Fibroblast of pulmonary artery (primary cell): ENCODE measurements at regions not wholly inside any gene's neighbourhood (a gene's known extent, or its start where the extent isn't known, plus 50 kb on each side); places are given as distances from the start of the nearest gene placed in this dataset.
"Not testable (repeated sequence)": the region's sequence is repeated elsewhere in the genome, so short reads cannot be mapped to it uniquely, and the experiment has no call there.

ENCODE experiments used
- DNase-seq: peaks from one replicate; pipeline ENCODE4 v3.0.0-alpha.2; 2010; ENCODE audit warnings: low read depth
- H3K4me3 ChIP-seq: replicated peaks from 2 replicates; pipeline ENCODE4 v1.5.1; 2011; ENCODE audit warnings: low read depth, mild to moderate bottlenecking, control low read depth, low read length, moderate library complexity
- TF ChIP-seq, protein P1 (sequence below): IDR thresholded peaks from 2 replicates; pipeline ENCODE4 v1.5.1; 2011; ENCODE audit warnings: mild to moderate bottlenecking, control low read depth, low read length, inconsistent platforms; ENCODE audit errors: missing control alignments

DNA sequence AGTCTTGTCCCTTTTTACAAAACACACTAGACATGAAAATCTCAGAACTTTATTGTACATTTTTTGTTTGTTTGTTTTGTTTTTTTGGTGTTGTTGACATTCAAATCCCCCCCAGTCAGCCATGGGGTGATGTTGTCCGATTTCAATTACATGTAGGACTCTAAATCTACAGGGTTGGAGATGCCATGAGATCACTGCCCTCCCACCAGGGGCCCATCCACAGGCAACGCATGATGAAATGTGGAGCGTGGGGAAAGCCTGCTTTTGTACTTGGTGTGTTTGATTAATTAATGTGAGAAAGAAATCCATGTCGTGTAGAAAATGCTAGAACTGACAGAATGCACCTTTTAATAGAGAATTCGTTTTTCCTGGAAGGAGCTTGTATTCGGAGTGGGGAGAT is 93.2 kb downstream of the ZNF22 start:
- TF ChIP-seq, protein P1, sequence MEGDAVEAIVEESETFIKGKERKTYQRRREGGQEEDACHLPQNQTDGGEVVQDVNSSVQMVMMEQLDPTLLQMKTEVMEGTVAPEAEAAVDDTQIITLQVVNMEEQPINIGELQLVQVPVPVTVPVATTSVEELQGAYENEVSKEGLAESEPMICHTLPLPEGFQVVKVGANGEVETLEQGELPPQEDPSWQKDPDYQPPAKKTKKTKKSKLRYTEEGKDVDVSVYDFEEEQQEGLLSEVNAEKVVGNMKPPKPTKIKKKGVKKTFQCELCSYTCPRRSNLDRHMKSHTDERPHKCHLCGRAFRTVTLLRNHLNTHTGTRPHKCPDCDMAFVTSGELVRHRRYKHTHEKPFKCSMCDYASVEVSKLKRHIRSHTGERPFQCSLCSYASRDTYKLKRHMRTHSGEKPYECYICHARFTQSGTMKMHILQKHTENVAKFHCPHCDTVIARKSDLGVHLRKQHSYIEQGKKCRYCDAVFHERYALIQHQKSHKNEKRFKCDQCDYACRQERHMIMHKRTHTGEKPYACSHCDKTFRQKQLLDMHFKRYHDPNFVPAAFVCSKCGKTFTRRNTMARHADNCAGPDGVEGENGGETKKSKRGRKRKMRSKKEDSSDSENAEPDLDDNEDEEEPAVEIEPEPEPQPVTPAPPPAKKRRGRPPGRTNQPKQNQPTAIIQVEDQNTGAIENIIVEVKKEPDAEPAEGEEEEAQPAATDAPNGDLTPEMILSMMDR = no peak
- H3K4me3 ChIP-seq = no peak overlapping the region

DNA sequence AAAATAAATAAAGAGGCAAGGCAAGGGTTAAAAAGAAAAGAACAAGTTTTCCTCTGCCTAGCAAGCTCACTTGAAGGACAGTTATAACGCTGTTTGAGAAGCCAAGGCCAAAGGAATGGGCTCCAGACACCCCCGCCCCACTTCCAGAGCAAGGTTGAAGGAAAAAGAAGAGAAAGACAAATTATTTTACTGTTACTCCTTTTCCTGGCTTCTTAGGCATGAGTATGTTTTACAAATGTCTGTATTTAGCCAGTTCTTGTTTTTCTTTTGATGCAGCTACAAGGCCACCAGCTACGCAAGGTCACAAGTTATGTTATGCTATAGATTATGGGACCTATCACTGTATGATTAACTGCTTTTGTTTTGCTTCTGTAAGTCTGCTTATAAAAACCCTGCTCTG is 94.6 kb downstream of the ZNF22 start:
- TF ChIP-seq, protein P1 = no peak
- DNase-seq = no peak
- H3K4me3 ChIP-seq = no peak overlapping the region

More for the DNA sequence above, 93.2 kb downstream of the ZNF22 start:
- no peak for DNase-seq

DNA sequence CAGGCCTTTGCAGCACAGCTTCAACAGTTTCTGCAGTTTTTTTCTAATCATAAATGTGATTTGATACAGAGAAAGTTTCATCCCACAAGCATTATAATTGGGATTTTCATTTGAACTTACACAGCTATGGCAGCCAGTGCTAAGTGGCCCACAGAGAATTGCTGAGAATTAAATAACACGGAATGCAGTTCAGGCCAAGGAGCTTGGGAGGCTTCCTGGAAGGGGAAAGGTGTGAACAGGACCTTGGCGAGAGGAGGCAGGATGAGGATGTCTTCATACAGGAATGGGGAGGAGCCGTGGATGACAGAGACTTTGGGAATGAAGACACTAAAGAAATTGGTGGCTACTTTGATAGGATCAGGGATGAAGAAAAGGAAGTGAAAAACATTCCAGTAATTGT is 95.3 kb downstream of the ZNF22 start:
- no peak overlapping the region for H3K4me3 ChIP-seq
- TF ChIP-seq, protein P1 = no peak
- no peak for DNase-seq

DNA sequence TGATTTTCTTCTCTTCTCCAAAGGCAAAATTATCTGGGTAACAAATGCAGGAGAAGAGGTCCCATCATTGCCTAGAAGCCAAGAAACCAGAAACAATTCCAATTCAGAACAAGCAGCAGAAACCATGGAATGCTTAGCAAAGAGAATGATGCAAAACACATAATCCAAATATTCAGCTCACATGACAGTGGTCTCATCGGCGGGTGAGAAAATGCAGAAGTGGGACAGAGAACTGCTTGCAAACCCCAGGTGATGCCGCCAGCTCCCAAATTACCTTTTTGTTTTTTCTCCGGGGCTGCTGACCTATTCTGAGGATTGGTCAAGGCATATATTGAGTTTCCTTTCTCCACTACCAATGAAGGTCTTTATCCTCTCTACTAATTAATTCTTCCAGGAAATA is 99.7 kb downstream of the ZNF22 start:
- TF ChIP-seq, protein P1 = no peak
- no peak overlapping the region for H3K4me3 ChIP-seq
- no peak for DNase-seq

DNA sequence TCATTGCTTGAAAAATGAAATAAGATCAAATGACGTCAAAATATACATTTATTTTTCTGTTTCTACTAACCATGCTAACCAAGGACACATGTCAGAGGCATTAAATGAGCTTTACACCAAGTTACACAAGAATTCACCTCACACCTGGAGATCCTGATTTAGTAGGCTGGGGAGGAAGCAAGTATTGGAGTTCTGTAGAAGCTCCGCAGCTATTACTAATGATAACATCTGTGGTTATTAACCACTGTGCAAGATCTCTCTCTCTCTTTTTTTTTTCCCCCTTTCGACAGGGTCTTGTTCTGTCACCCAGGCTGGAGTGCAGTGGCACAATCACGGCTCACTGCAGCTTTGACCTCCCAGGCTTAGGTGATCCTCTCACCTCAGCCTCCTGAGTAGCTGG is 104.0 kb downstream of the ZNF22 start:
- no peak overlapping the region for H3K4me3 ChIP-seq
- no peak for DNase-seq
- TF ChIP-seq, protein P1 = no peak

DNA sequence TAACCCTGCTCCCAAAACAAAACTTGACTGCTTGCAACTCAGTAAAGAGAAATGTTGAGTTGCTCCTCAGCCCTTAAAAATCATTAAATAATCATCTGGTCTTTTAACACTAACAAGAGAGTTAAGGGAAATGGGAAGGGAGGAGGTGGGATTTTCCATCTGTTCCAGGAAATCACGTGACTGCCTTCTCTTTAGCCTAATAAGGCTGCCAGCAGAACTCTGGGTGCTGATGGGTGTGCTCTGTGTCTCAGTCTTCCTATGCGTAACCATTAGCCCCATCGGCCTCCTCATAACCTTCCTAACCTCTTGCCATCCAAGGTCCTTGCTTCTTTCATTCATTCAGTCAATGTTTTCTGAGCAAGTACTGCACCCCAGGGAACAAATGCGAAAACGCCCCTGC is 104.6 kb downstream of the ZNF22 start:
- peak; percentile 5 for DNase-seq
- H3K4me3 ChIP-seq = not testable (repeated sequence)

DNA sequence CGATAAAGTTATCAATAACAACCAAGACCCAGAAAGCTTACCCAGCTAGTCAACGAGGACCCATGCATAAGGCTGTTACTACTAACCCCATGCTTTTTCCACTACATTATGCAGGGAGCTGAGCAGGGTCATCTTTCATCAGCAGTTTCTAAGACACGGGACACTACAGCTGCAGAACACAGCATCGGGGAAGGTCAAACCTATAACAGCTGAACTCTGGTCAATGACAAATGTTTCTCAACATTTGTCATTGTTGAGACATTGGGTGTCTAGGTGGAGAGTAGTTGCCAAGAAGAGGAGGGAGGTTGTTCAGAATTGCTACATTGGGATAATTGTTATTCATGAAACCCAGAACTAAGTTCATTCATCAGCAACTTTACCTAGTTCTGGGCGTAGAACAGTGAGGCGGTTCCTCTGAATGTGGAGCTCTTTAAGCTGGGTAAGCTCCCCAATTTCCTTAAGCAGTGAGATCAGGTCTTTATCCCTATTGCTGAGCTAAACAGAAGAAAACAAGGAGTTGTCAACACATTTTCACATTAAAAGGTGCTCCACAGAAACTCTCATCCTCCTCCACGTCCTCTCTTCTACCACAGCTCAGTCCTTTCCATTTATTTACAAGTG is 105.6 kb downstream of the ZNF22 start:
- TF ChIP-seq, protein P1 = no peak
- H3K4me3 ChIP-seq = no peak overlapping the region
- DNase-seq = no peak

DNA sequence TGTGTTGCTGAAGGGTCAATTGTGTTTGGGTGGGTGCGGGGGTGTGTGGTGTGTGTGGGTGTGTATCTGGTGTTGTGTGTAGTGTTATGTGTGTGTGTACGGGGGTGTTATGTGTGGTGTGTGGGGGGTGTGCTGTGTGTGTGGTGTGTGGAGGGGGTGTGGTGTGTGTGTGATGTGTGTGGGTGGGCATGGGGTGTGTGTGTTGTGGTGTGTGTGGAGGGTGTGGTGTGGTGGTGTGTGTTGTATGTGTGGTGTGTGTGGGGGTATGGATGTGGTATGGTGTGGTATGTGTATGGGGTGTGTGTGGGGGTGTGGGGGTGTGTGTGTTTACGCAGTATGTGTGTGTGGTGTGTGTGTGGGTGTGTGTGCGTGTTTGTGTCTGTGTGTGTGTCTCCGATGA is 110.8 kb downstream of the ZNF22 start:
- TF ChIP-seq, protein P1 = no peak
- no peak for DNase-seq

DNA sequence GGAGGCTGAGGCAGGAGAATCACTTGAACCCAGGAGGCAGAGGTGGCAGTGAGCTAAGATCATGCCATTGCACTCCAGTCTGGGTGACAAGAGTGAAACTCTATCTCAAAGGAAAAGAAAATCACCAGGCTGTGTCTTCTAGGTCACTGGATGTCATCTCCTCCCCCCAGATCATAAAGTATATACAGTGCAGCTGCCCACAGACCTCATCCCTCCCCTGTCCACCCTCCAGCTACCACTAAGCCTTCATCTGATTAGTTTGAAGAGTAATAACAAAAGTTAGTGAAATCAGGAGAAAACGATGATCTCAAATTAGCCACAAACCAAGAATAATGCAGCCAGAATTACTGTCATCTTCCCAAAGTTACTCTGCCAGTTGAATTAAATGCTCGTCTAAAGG is 117.2 kb downstream of the ZNF22 start:
- not testable (repeated sequence) for H3K4me3 ChIP-seq, DNase-seq

More for the DNA sequence above, 110.8 kb downstream of the ZNF22 start:
- no peak overlapping the region for H3K4me3 ChIP-seq
